ENCODE measurements at regions not wholly inside any gene's neighbourhood (a gene's known extent, or its start where the extent isn't known, plus 50 kb on each side); places are given as distances from the start of the nearest gene placed in this dataset.
A peak's percentile ranks its signal among the peaks of the same experiment; 100 is the strongest.
"Not testable (repeated sequence)": the region's sequence is repeated elsewhere in the genome, so short reads cannot be mapped to it uniquely, and the experiment has no call there.

DNA sequence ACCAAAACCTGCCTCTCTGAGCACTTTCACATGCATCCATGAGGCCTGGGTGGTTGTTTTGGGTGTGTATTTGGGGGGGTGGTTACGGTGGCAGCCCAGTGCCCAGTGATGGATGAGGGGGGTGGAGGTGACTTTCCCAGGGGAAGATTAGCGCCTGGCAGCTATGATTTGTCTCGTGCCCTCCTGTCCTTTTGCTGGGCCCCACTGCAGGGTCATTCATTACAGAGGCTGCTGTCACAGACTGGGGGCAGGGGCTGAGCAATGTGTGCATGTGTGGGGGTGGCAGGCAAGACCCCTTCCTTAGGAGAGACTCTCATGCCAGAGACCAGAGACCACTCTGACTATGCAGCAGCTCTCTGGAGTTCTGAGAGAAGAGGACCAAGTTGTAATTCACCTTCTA, 93.7 kb downstream of the MRM1 start:
- DNase-seq (ENCODE audit: low read depth in 4 of 4, low spot score in 1 of 4), result no peak

DNA sequence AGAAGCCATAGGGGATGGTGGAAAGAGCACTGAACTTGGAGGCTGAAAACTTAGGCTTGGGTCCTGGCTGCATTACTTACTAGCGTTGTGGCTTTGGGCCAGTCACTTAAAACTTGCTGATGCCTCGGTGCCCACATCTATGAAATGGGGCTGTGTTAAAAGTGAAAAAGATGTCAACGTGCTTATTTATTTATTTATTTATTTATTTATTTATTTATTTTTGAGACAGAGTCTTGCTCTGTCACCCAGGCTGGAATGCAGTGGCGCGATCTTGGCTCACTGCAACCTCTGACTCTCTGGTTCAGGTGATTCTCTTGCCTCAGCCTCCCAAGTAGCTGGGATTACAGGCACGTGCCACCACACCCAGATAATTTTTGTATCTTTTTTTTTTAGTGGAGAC, 94.3 kb downstream of the MRM1 start:
- not testable (repeated sequence) for DNase-seq (ENCODE audit: low read depth in 4 of 4, low spot score in 1 of 4)

DNA sequence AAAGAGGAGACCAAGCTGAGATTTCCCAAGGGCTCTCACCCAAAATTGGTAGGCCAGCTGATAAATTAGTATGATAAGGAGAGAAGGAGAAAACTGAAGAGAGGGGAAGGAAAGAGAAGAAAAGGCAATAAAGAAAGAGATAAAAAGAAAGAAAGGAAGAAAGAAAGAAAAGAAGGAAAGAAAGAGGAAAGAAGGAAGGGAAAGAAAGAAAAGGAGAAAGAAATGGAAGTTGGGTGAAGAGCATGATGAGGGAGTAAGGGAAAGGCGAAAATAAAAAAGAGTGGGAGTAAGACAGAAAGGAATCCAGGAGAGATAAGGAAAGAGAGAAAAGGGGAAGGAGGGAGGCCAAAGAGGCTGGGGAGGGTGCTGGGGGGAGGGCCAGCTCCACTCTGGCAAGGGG, 95.4 kb downstream of the MRM1 start:
- DNase-seq (ENCODE audit: low read depth in 4 of 4, low spot score in 1 of 4), result no peak

- DNase-seq (ENCODE audit: low read depth in 4 of 4, low spot score in 1 of 4), result no peak
These were observed 96.6 kb downstream of the MRM1 start for GRCh38 chr17:36697903-36698530.

DNA sequence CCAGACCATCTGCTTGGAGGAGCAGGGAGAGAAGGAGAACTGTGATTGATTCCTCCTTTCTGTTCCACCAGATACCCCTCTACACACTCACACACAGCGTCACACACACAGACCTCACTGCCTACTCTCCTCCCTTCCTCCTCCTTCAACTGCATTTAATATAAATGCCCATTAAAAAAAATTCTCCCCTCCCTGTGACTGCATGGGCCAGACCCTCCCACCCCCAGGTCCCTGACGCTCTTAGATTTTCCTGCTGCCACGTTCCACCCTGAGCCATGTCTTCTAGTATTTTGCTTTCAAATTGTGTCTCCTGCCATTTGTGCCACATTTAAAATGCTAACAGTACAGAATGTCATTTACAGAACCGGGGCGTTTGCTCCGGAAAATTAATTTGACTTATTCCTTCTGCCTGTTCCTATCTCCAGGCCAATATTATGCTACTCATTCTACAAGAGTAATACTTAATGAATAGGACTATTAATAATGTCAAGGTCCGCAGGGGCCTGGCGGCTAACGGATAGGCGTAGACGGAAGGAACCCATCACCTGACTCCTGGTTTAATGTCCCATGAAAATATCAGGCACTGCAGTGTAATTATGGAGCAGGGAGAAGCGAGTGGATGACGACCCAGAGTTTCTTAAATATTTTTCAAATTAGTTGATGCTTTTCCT, 100.2 kb downstream of the MRM1 start:
- DNase-seq (ENCODE audit: low read depth in 4 of 4, low spot score in 1 of 4), result no peak

DNA sequence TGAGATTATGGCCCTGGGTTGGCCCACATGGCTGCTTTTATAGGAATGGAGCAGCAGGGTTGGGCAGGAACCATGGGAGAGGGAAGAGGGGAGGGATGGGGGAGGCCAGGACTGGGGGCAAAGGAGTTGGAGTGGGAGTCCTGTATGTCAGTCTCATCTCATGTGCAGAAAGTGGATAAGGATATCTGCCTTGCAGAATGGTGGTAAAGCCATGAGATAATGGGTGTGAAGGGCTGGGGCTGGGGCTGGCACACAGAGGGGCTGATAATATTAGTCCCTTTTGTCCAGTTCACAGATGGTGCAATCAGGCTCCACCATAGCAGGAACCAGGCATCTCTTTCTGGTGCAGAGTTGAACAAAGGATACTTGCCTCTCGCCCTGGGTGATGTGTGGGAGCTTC, 101.3 kb downstream of the MRM1 start:
- no peak for DNase-seq (ENCODE audit: low read depth in 4 of 4, low spot score in 1 of 4)

DNA sequence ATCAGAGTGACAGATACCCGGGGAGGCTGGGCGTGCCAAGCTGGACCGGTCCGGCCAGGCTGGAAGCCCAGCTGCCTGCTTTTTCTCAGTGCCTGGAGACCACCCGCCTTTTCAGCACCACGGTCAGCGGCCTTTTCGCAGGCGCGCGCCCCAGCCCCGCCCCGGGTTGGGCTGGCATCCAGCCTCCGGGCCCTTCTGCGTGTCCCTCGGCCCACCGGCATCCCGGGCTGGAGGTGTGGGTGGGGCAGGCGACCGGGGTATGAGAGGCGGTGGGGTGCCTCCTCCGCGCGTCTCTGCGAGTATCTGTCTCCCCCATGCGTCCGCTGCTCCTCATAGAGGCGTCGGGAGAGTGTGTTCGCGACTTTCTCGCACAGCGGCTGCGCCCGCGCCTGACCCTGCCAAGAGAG, 102.5 kb downstream of the MRM1 start:
- peak in 2 of 4 experiments; percentile 29 to 38 for DNase-seq (ENCODE audit: low read depth in 4 of 4, low spot score in 1 of 4)

GRCh38 chr17:36705283-36705795, 104.0 kb downstream of the MRM1 start:
- no peak for DNase-seq (ENCODE audit: low read depth in 4 of 4, low spot score in 1 of 4)

DNA sequence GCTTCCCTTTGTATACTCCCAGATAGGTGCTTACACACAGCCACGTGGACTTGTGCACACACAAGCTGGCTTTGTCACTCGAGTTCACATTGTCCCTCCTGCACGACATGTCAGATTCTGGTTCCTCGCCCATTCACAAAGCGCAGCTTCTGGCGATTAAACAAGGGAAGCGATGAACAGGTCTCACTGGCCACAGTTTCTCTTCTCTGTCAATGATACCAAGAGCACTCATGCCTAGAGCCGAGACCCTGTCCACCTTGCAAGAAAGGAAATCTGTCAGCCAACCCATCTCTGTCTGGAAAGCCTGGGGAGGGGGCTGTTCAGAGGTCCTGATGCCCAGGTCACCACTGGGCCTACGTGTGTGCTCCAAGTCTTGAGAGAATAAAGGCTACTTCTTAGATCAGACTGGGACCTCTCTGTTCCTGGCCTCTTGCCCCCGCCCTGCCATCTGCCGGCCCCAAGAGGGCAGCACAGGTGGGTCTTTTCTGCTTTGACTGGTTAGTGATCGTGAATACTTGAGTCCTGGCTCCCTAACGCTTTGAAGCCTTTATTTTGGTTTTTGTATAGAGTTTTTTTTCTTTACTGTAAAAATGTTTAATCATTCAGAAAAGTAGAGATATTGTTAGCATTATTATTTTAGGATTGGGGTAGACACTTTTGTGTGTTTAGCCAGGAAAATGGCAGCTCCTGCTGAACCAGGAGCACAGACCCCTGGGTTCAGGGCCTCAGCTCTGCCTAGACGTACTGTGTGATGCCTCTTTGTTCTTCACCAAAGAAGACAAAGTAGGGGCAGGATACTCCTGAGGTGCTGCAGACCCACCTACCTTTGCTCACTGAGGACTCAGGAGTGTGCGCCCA, 104.7 kb downstream of the MRM1 start:
- peak in 1 of 4 experiments; percentile 28 for DNase-seq (ENCODE audit: low read depth in 4 of 4, low spot score in 1 of 4)

DNA sequence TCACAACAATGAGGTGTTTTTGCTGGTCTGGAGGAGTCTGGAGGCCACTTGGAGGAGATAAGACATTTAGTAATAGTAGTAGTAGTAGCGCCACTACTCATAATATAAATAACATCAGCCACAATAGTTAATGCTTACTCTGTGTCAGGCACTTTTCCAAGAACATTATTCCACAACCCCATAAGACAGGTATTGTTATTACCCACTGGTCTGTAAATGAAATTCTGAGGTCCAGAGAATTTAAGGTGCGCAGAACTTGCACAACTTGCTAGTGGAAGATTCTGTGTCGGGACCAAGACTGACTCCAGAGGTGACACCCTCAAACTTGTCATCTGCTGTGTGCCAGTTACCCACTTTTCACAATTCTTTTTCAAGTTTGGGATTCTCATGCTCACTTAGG, 106.5 kb downstream of the MRM1 start:
- DNase-seq (ENCODE audit: low read depth in 4 of 4, low spot score in 1 of 4), result no peak

DNA sequence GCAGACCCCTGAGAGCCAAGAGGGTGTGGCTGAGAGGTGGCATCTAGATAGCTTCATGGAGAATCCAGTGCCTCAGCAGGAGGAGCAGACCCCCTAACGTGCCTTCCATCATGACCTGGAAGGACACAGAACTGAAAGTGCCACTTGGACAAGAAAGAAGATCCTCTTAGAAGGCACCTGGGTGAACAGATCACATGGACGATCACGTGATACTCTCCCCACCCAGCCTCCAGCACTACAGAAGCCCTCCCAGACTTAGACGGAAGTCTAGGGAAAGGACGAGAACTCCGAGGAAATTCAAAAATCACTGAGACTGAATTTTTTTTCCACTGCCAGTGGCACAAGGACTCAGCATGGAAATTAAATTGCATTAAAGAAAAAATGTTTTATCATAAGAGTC, 113.4 kb downstream of the MRM1 start:
- DNase-seq (ENCODE audit: low read depth in 4 of 4, low spot score in 1 of 4), result no peak

GRCh38 chr17:36715951-36716350, 114.6 kb downstream of the MRM1 start:
- no peak for DNase-seq (ENCODE audit: low read depth in 4 of 4, low spot score in 1 of 4)

- DNase-seq (ENCODE audit: low read depth in 4 of 4, low spot score in 1 of 4), result no peak
These were observed 115.7 kb downstream of the MRM1 start for GRCh38 chr17:36717088-36717487.

DNA sequence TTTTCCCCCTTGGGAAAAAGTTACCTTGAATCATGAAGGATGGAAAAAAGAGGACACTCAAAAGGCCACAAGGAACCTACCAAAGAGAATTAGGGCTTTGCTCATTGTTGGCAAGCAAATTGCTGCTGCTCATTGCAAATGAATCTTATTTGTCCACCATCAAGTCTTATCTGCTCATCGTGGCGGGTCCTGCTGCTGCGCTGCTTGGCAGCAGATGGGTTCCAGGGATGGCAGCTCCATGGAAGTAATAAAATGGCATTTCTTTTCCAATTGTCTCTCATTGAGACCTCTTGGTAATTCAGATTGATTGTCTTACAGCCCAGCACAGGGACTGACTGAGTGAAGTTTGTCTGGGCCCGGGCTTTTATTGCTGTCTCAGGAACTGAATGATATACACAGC, 118.7 kb downstream of the MRM1 start:
- no peak for DNase-seq (ENCODE audit: low read depth in 4 of 4, low spot score in 1 of 4)

DNA sequence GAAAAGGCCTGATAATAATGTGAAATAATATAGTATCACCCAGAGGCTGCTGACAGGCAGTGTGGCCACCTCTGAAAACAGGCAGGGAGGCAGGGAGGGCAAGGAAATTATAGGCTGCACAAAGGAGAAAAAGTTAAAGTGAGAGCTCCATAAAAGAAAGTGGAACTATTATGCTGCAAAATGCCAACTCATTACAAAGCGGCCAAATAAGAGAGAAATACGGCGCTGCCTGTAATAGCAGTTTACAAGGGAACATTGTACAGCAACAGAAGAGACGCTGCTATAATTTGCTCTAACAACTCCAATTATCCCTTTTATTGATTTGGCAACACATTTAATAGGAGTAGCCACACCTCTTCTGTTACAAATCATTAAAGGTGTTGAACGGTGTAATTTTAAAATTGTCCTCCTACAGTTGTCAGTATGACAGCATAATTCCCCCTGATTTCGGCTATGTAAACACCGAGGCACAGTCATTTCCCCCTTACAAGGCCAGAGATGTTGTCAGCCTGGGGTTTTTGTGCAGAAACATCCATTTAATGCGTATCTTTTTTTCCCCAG, 120.3 kb downstream of the MRM1 start:
- no peak for DNase-seq (ENCODE audit: low read depth in 4 of 4, low spot score in 1 of 4)

GRCh38 chr17:36722121-36722902, 120.9 kb downstream of the MRM1 start:
- peak; percentile 41 to 70 (median 62) for DNase-seq (ENCODE audit: low read depth in 4 of 4, low spot score in 1 of 4)

DNA sequence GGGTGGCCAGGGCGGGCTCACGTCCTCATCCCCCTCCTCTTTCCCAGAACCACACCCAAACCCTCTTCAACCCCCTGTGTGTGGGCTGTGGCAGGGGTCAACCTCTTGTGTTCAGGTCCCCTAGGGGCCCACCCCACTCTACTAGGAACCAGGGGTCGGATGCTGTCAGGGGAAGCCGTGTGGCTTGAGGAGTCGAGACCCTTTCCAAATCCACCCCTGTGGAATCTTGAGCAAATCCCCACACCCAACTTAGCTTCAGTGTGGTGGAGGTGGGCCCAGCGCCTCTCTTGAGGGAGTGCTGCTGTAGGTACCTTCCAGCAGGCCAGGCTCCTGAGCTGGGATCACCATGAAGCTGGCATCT, 121.5 kb downstream of the MRM1 start:
- DNase-seq (ENCODE audit: low read depth in 4 of 4, low spot score in 1 of 4), result no peak

DNA sequence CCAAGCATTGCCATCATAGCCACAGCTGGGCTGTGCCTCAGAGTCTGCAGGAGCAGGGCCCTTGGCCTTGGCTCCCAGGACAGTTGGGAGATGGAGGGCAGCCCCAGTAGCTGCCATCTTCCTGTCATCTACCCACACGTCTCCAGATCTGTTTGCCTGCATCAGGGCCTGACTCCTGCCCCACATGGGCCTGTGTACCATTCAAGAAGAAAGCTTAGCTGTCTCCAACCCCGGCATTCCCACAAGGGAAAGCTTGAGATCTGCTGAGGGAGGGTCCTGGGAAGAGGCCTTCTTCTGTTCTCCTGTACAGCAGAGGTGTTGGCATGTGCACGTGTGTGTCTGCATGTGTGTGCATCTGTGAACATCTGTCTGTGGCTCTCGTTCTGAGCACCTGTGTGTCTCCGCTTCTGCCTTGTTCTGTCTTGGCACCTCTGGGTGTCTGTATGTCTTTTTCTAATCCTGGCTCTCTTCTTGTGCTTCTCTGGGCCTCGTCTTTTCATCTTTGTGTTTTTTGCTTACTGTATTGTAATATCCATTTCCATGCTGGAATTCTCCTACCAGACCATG, 122.2 kb downstream of the MRM1 start:
- DNase-seq (ENCODE audit: low read depth in 4 of 4, low spot score in 1 of 4), result no peak

DNA sequence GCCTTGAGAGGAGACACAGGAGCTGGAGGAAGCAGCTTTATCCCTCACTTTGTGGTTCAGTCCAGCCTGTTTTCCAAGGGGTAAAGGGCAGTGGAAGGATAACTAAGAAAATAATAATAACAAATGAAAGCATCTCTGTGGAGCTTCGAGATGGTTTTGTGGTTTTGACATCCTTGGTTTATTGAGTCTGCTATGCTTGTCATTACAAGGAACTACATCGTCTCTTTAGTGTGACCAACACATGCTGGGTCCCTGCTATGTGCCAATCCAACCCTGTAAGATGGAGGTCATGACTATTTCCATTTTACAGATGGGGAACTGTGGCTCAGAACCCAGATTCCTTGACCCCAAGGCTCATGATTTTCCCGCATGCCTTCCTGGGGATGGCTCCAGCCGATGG, 124.8 kb downstream of the MRM1 start:
- no peak for DNase-seq (ENCODE audit: low read depth in 4 of 4, low spot score in 1 of 4)

DNA sequence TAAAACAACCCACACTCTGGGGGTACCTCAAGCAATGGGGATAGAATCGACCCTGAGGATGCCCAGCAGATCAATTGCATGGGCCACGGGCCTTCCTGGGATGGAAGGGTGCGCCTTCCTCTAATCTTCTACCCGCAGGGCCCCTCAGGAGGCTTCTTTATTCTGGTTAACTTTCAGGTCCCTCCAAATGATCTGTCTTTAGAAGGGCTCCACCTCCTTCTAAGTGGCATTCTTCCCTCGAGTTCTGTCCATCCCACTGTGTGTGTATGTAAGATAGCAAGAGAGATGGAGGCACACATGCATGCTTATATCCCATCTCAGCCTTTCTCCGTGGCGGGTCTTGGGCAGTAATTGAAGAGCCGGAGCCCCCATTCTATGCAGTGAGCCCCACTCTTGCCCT, 125.7 kb downstream of the MRM1 start:
- no peak for DNase-seq (ENCODE audit: low read depth in 4 of 4, low spot score in 1 of 4)

GRCh38 chr17:36727577-36727976, 126.2 kb downstream of the MRM1 start:
- no peak for DNase-seq (ENCODE audit: low read depth in 4 of 4, low spot score in 1 of 4)
